Adrenal gland (tissue), 5 donors: ENCODE measurements at regions not wholly inside any gene's neighbourhood (a gene's known extent, or its start where the extent isn't known, plus 50 kb on each side); places are given as distances from the start of the nearest gene placed in this dataset.

Experiments used
- CTCF ChIP-seq, 6 experiments: fragments of 450-650 bp in 4 of 6; fragments of 200-600 bp in 2 of 6; sonication (generic) in 1 of 6; IDR thresholded peaks; 1 replicate in 5 of 6; 2 replicates in 1 of 6; pipeline versions ENCODE4 v1.5.1 to v1.8.0; 2016 to 2021; ENCODE audit warnings: antibody characterized with exemption in 6 of 6, mild to moderate bottlenecking in 2 of 6, moderate library complexity in 1 of 6
- POLR2A ChIP-seq, 2 donors: fragments of 450-650 bp; IDR thresholded peaks; one replicate each; pipeline ENCODE4 v1.6.1; 2017; ENCODE audit warnings: antibody characterized with exemption in 2 of 2, mild to moderate bottlenecking in 2 of 2, moderate library complexity in 1 of 2
- donor health status: DM: no; HTN: no; CAD: no.

GRCh38 chr5:56511326-56511841 is 278.3 kb upstream of the ANKRD55 start:
- TF ChIP-seq CTCF (IDR thresholded peaks at IDR 0.05) (no peak), POLR2A (IDR thresholded peaks at IDR 0.05) (no peak)
